ENCODE measurements at regions not wholly inside any gene's neighbourhood (a gene's known extent, or its start where the extent isn't known, plus 50 kb on each side); places are given as distances from the start of the nearest gene placed in this dataset.
"Not testable (repeated sequence)": the region's sequence is repeated elsewhere in the genome, so short reads cannot be mapped to it uniquely, and the experiment has no call there.

- DNase-seq = no peak
Observed at GRCh38 chr3:139248593-139249255, 95.1 kb upstream of the MRPS22 start.

- DNase-seq = no peak
Observed at GRCh38 chr3:139251529-139251928, 92.3 kb upstream of the MRPS22 start.

- no peak for DNase-seq
Observed at GRCh38 chr3:139252719-139253118, 91.1 kb upstream of the MRPS22 start.

- no peak for DNase-seq
Observed at GRCh38 chr3:139258276-139258675, 85.5 kb upstream of the MRPS22 start.

- DNase-seq = no peak
Observed at GRCh38 chr3:139259398-139259797, 84.4 kb upstream of the MRPS22 start.

- DNase-seq = no peak
Observed at GRCh38 chr3:139260041-139260486, 83.8 kb upstream of the MRPS22 start.

- no peak for DNase-seq
Observed at GRCh38 chr3:139260793-139261736, 82.8 kb upstream of the MRPS22 start.

GRCh38 chr3:139261754-139262586, 81.8 kb upstream of the MRPS22 start:
- DNase-seq = no peak

GRCh38 chr3:139263798-139264197, 80.0 kb upstream of the MRPS22 start:
- no peak for DNase-seq

- DNase-seq = no peak
Observed at GRCh38 chr3:139264375-139264774, 79.4 kb upstream of the MRPS22 start.

GRCh38 chr3:139265131-139266016, 78.4 kb upstream of the MRPS22 start:
- DNase-seq = no peak

GRCh38 chr3:139267300-139268246, 76.2 kb upstream of the MRPS22 start:
- DNase-seq = no peak

GRCh38 chr3:139269984-139270383, 73.8 kb upstream of the MRPS22 start:
- no peak for DNase-seq

GRCh38 chr3:139270652-139271051, 73.2 kb upstream of the MRPS22 start:
- not testable (repeated sequence) for DNase-seq

GRCh38 chr3:139280027-139280671, 63.7 kb upstream of the MRPS22 start:
- no peak for DNase-seq

- no peak for DNase-seq
Observed at GRCh38 chr3:139281096-139281495, 62.7 kb upstream of the MRPS22 start.

- DNase-seq = no peak
Observed at GRCh38 chr3:139281522-139282196, 62.2 kb upstream of the MRPS22 start.

- no peak for DNase-seq
Observed at GRCh38 chr3:139283301-139283700, 60.5 kb upstream of the MRPS22 start.

GRCh38 chr3:139284221-139284620, 59.6 kb upstream of the MRPS22 start:
- no peak for DNase-seq

GRCh38 chr3:139285691-139286090, 58.1 kb upstream of the MRPS22 start:
- no peak for DNase-seq
